Heart left ventricle (tissue), 13 donors: ENCODE measurements at regions not wholly inside any gene's neighbourhood (a gene's known extent, or its start where the extent isn't known, plus 50 kb on each side); places are given as distances from the start of the nearest gene placed in this dataset.
"Not testable (repeated sequence)": the region's sequence is repeated elsewhere in the genome, so short reads cannot be mapped to it uniquely, and the experiment has no call there.

Experiments used
- CTCF ChIP-seq, 12 donors: fragments of 200-600 bp; sonication (generic) in 4 of 12; IDR thresholded peaks; one replicate each; pipeline versions ENCODE4 v1.5.0 to v1.8.0; 2018 to 2022; ENCODE audit warnings: antibody characterized with exemption in 12 of 12, mild to moderate bottlenecking in 5 of 12
- POLR2A ChIP-seq, 2 donors: fragments of 450-650 bp; IDR thresholded peaks; one replicate each; pipeline ENCODE4 v1.6.1; 2017; ENCODE audit warnings: antibody characterized with exemption in 2 of 2, mild to moderate bottlenecking in 2 of 2, moderate library complexity in 2 of 2
- donor health status: ischemic (EF 13 %, LVEDD 7.1; RV severe dilation, severe dysfunction).
- donor health status: DM: no; HTN: yes; CAD: no.
- donor health status: DM: no; HTN: no; CAD: no.
- donor health status: ischemic (EF 25% LVEDD 6.9; RV normal size, moderate dysfunction).
- donor health status: ischemic (EF 25% LVEDD 5.7; RV mildly dilated, moderate dysfunction).
- donor health status: ischemic (EF 35%, LVEDD 5.7; RV mildly dilated, moderate dysfunction).
- donor health status: nonischemic (EF 11% LVEDD 7.7; RV severe dilation, severe dysfunction).
- donor health status: DM: yes; HTN: yes; CAD: no.
- donor health status: PGD.
- donor health status: ischemic (EF 29% LVEDD 5.4; RV normal size, mild dysfunction).
- donor health status: nonischemic (EF 23%, LVEDD 6.1; RV moderate dilation, normal function).

- not testable (repeated sequence) for TF ChIP-seq CTCF, POLR2A (IDR thresholded peaks at IDR 0.05)
Observed at GRCh38 chr5:130897537-130898195, 267.4 kb downstream of the HINT1 start.
